Dendritic cell treated with granulocyte-macrophage colony-stimulating factor and Interleukin-4, amounts not matched to agents 40 ng/mL and 50 ng/mL, for 4 days (primary cell): ENCODE measurements at regions not wholly inside any gene's neighbourhood (a gene's known extent, or its start where the extent isn't known, plus 50 kb on each side); places are given as distances from the start of the nearest gene placed in this dataset.

Source experiments
- H3K27ac Mint-ChIP-seq: one replicate; pipeline ENCODE4 v1.8.0; 2022; ENCODE audit warnings: mild to moderate bottlenecking, mixed read lengths
- H3K27me3 Mint-ChIP-seq: one replicate; pipeline ENCODE4 v1.8.0; 2022; ENCODE audit warnings: mild to moderate bottlenecking, mixed read lengths
- H3K36me3 Mint-ChIP-seq: one replicate; pipeline ENCODE4 v1.8.0; 2022; ENCODE audit warnings: low read depth, mixed read lengths
- H3K4me1 Mint-ChIP-seq: one replicate; pipeline ENCODE4 v1.8.0; 2022; ENCODE audit warnings: low read depth, mixed read lengths
- H3K4me3 Mint-ChIP-seq: one replicate; pipeline ENCODE4 v1.8.0; 2022; ENCODE audit warnings: mild to moderate bottlenecking, moderate library complexity, mixed read lengths
- H3K9me3 Mint-ChIP-seq: one replicate; pipeline ENCODE4 v1.8.0; 2022; ENCODE audit warnings: mixed read lengths
- intact Hi-C: fragments of 100-400 bp; cut with micrococcal nuclease; formaldehyde crosslinking; loops from one replicate; pipeline ENCODE4 v1.15.0; 2022

- intact Hi-C loops = no loop called here
- peaks cover 15% of the 10 kb centered on the region for H3K27me3 Mint-ChIP-seq
These were observed 350.4 kb downstream of the RPS24 start for GRCh38 chr10:78384049-78384431.

GRCh38 chr10:78385599-78385998, 351.9 kb downstream of the RPS24 start:
- Mint-ChIP-seq H3K36me3 (no peaks in the 10 kb centered on the region), H3K9me3 (no peaks in the 10 kb centered on the region), H3K4me1 (no peaks in the 10 kb centered on the region), H3K27me3 (peaks cover 9% of the 10 kb centered on the region), H3K27ac (no peak overlapping the region), H3K4me3 (no peak overlapping the region)
- intact Hi-C loops = no loop called here

More at GRCh38 chr10:78384049-78384431, 350.4 kb downstream of the RPS24 start:
- no peaks in the 10 kb centered on the region for H3K4me1 Mint-ChIP-seq
- H3K36me3 Mint-ChIP-seq = no peaks in the 10 kb centered on the region
- no peak overlapping the region for H3K4me3 Mint-ChIP-seq
- H3K9me3 Mint-ChIP-seq = no peaks in the 10 kb centered on the region
- no peak overlapping the region for H3K27ac Mint-ChIP-seq

GRCh38 chr10:78386509-78386908, 352.8 kb downstream of the RPS24 start:
- H3K36me3 Mint-ChIP-seq = no peaks in the 10 kb centered on the region
- no peaks in the 10 kb centered on the region for H3K9me3 Mint-ChIP-seq
- intact Hi-C loops = no loop called here
- H3K4me1 Mint-ChIP-seq = no peaks in the 10 kb centered on the region
- H3K27ac Mint-ChIP-seq = no peak overlapping the region
- H3K4me3 Mint-ChIP-seq = no peak overlapping the region
- peaks cover 9% of the 10 kb centered on the region for H3K27me3 Mint-ChIP-seq

DNA sequence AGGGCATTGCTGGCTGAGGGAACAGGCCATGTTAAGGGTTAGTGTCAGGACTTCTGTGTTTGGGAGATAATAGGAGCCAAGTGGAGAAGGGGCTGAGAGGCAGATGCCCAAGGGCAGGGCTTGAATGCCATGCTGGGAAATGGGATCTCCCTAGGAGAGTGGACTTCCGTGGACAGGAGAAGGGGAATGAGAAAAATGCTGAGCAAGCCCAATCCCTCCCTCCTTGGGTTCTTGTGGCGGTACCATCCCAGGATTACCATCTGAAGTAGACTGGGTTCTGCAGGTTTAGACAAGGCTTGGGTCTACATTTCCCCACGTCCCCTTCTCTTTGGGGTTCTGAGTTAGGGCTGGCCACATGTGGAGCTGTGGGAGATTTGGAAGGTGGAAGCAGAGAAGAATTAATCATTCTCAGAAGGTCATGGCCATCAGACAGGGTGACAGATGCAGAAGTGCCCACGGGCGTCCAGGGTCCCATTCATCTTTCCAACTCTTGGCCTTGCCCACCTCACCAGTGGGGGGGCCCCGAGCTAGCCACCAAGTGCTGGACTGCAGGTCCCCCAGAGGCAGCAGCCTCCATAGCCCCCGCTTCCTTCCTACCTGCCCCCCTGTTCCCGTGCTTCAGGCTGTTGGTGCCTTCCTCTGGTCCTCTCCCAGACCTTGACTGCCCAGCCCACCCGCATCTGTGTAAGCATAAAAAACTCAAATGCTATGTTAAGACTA, 354.8 kb downstream of the RPS24 start:
- no peak overlapping the region for H3K4me3 Mint-ChIP-seq
- H3K27me3 Mint-ChIP-seq = peaks cover 9% of the 10 kb centered on the region
- no peaks in the 10 kb centered on the region for H3K4me1 Mint-ChIP-seq
- intact Hi-C loops = no loop called here
- no peak overlapping the region for H3K27ac Mint-ChIP-seq
- no peaks in the 10 kb centered on the region for H3K9me3 Mint-ChIP-seq
- H3K36me3 Mint-ChIP-seq = no peaks in the 10 kb centered on the region

- Mint-ChIP-seq H3K9me3 (no peaks in the 10 kb centered on the region), H3K4me1 (no peaks in the 10 kb centered on the region), H3K36me3 (no peaks in the 10 kb centered on the region), H3K27ac (no peak overlapping the region), H3K4me3 (no peak overlapping the region), H3K27me3 (peaks cover 9% of the 10 kb centered on the region)
- intact Hi-C loops = no loop called here
These were observed 355.8 kb downstream of the RPS24 start for GRCh38 chr10:78389419-78389818.

DNA sequence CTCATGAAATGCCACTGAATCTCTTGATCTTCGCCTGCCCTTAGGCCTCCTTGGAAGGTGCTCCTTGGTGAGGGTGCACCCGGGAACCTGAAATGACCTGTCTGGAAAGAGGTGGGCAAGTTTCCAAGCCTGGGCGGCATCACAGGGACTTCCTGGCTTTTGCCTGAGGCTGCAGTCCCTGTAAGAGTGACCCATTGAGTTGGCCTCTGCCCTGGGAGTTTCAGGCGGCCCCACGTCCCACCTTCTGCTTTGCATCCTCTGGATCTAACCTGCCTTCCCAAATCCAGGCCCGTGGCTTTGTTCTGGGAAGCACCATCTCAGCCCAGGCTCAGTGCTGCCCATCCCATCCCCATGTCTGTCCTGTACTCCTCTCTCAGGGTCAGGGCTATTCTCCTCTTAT, 356.4 kb downstream of the RPS24 start:
- intact Hi-C loops = no loop called here

GRCh38 chr10:78390817-78391216, 357.2 kb downstream of the RPS24 start:
- H3K4me3 Mint-ChIP-seq = no peak overlapping the region

More for the DNA sequence above, 356.4 kb downstream of the RPS24 start:
- H3K27me3 Mint-ChIP-seq = peaks cover 9% of the 10 kb centered on the region
- no peak overlapping the region for H3K27ac Mint-ChIP-seq
- H3K9me3 Mint-ChIP-seq = no peaks in the 10 kb centered on the region
- no peak overlapping the region for H3K4me3 Mint-ChIP-seq
- no peaks in the 10 kb centered on the region for H3K36me3 Mint-ChIP-seq
- no peaks in the 10 kb centered on the region for H3K4me1 Mint-ChIP-seq

GRCh38 chr10:78391585-78391984, 357.9 kb downstream of the RPS24 start:
- Mint-ChIP-seq H3K4me1 (no peaks in the 10 kb centered on the region), H3K9me3 (no peaks in the 10 kb centered on the region), H3K27ac (no peak overlapping the region), H3K36me3 (no peaks in the 10 kb centered on the region), H3K4me3 (no peak overlapping the region), H3K27me3 (peaks cover 9% of the 10 kb centered on the region)
- intact Hi-C loops = no loop called here

More at GRCh38 chr10:78390817-78391216, 357.2 kb downstream of the RPS24 start:
- Mint-ChIP-seq H3K9me3 (no peaks in the 10 kb centered on the region), H3K36me3 (no peaks in the 10 kb centered on the region), H3K4me1 (no peaks in the 10 kb centered on the region), H3K27ac (no peak overlapping the region), H3K27me3 (peaks cover 9% of the 10 kb centered on the region)
- intact Hi-C loops = no loop called here

- Mint-ChIP-seq H3K9me3 (no peaks in the 10 kb centered on the region), H3K27ac (no peak overlapping the region), H3K4me3 (no peak overlapping the region), H3K36me3 (no peaks in the 10 kb centered on the region), H3K4me1 (no peaks in the 10 kb centered on the region), H3K27me3 (peaks cover 10% of the 10 kb centered on the region)
- intact Hi-C loops = no loop called here
These were observed 358.5 kb downstream of the RPS24 start for GRCh38 chr10:78392197-78392596.

GRCh38 chr10:78393094-78393493, 359.4 kb downstream of the RPS24 start:
- no peak overlapping the region for H3K4me3 Mint-ChIP-seq
- intact Hi-C loops = no loop called here
- H3K4me1 Mint-ChIP-seq = no peaks in the 10 kb centered on the region
- H3K9me3 Mint-ChIP-seq = no peaks in the 10 kb centered on the region
- H3K36me3 Mint-ChIP-seq = no peaks in the 10 kb centered on the region
- no peak overlapping the region for H3K27ac Mint-ChIP-seq
- H3K27me3 Mint-ChIP-seq = peaks cover 6% of the 10 kb centered on the region

- Mint-ChIP-seq H3K27ac (no peak overlapping the region), H3K36me3 (no peaks in the 10 kb centered on the region), H3K9me3 (no peaks in the 10 kb centered on the region), H3K4me1 (no peaks in the 10 kb centered on the region), H3K4me3 (no peak overlapping the region), H3K27me3 (peaks cover 4% of the 10 kb centered on the region)
- intact Hi-C loops = no loop called here
These were observed 360.4 kb downstream of the RPS24 start for GRCh38 chr10:78394047-78394446.

- Mint-ChIP-seq H3K27ac (no peak overlapping the region), H3K4me1 (no peaks in the 10 kb centered on the region), H3K27me3 (peaks cover 4% of the 10 kb centered on the region), H3K4me3 (no peak overlapping the region), H3K9me3 (no peaks in the 10 kb centered on the region), H3K36me3 (no peaks in the 10 kb centered on the region)
- intact Hi-C loops = no loop called here
These were observed 361.5 kb downstream of the RPS24 start for GRCh38 chr10:78395162-78395561.

DNA sequence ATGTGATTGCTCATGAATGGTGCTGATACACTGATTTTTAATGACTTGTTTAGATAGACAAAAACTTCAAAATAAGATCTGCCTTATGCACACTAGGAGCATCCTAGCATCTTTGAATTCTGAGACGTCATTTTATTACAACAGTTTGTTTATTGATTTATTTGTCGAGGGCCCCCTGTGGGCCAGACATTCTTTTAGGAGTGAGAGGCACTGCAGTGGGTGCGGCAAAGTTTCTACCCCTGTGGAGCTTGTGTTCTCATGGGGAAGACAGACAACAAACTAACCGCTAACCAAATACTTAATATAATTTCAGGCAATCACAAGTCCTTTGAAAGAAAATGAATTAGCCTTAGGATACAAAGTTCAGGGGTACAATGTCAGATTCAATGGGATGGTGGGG, 363.1 kb downstream of the RPS24 start:
- Mint-ChIP-seq H3K27me3 (peaks cover 4% of the 10 kb centered on the region), H3K4me1 (no peaks in the 10 kb centered on the region), H3K9me3 (no peaks in the 10 kb centered on the region), H3K36me3 (no peaks in the 10 kb centered on the region), H3K4me3 (no peak overlapping the region), H3K27ac (no peak overlapping the region)
- intact Hi-C loops = no loop called here

GRCh38 chr10:78397786-78398185, 364.1 kb downstream of the RPS24 start:
- H3K9me3 Mint-ChIP-seq = no peaks in the 10 kb centered on the region
- H3K27ac Mint-ChIP-seq = no peak overlapping the region
- intact Hi-C loops = no loop called here
- H3K36me3 Mint-ChIP-seq = no peaks in the 10 kb centered on the region
- H3K4me3 Mint-ChIP-seq = no peak overlapping the region
- peaks cover 4% of the 10 kb centered on the region for H3K27me3 Mint-ChIP-seq
- H3K4me1 Mint-ChIP-seq = no peaks in the 10 kb centered on the region

DNA sequence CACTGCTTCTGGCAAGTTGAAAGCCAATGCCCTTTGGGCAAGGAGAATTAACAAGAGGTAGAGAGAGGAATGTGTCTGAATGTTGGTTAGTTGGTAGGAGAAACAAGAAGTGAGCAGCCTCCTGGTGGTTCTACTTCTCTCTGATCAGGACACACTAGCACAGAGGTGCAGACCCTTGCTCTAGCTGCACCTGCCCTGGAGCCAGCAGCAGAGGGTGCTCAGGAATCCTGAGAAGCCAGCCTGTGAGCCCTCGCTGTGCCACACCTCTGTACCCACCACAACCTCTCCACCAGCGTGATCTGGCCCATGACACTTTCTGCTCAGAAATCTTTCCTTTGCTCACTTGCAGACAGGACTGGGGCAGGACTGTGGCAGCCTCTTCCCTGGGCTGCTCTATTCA, 364.7 kb downstream of the RPS24 start:
- no peak overlapping the region for H3K4me3 Mint-ChIP-seq
- intact Hi-C loops = no loop called here
- H3K27ac Mint-ChIP-seq = no peak overlapping the region
- H3K36me3 Mint-ChIP-seq = no peaks in the 10 kb centered on the region
- no peaks in the 10 kb centered on the region for H3K4me1 Mint-ChIP-seq
- peaks cover 4% of the 10 kb centered on the region for H3K27me3 Mint-ChIP-seq
- H3K9me3 Mint-ChIP-seq = no peaks in the 10 kb centered on the region
